22Rv1 (cell line): ENCODE measurements at regions not wholly inside any gene's neighbourhood (a gene's known extent, or its start where the extent isn't known, plus 50 kb on each side); places are given as distances from the start of the nearest gene placed in this dataset.

Experiments used
- H3K27ac ChIP-seq: fragments of 450-650 bp; 2 replicates; pipeline ENCODE4 v1.5.1; 2017
- ZFX ChIP-seq: fragments of 450-650 bp; IDR thresholded peaks from 2 replicates; pipeline ENCODE4 v1.6.1; 2017; ENCODE audit warnings: antibody characterized with exemption, borderline replicate concordance
- TF ChIP-seq, protein P1 (sequence below): fragments of 450-650 bp; IDR thresholded peaks from 2 replicates; pipeline ENCODE4 v1.5.1; 2017; ENCODE audit warnings: mild to moderate bottlenecking

DNA sequence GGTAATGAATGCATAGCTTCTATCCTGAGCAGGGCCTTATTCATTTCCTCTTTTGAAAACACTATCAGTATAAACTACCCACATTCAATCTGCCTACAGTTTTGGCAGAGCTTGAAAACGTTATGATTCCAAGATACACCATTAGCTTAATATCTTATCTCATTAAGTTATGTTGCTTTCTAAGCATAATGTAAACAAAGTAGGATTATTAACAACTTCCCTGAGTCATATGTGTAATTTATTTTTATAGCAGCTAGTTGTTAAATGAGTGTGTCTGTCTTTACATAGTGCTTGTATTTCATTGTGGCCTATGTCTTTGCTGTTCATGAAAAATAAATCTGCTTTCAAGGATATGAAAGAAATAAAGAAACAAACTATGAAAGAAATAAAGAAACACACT, 106.2 kb upstream of the DLX6 start:
- H3K27ac ChIP-seq = no peak overlapping the region
- no peak for TF ChIP-seq ZFX
- TF ChIP-seq, protein P1, sequence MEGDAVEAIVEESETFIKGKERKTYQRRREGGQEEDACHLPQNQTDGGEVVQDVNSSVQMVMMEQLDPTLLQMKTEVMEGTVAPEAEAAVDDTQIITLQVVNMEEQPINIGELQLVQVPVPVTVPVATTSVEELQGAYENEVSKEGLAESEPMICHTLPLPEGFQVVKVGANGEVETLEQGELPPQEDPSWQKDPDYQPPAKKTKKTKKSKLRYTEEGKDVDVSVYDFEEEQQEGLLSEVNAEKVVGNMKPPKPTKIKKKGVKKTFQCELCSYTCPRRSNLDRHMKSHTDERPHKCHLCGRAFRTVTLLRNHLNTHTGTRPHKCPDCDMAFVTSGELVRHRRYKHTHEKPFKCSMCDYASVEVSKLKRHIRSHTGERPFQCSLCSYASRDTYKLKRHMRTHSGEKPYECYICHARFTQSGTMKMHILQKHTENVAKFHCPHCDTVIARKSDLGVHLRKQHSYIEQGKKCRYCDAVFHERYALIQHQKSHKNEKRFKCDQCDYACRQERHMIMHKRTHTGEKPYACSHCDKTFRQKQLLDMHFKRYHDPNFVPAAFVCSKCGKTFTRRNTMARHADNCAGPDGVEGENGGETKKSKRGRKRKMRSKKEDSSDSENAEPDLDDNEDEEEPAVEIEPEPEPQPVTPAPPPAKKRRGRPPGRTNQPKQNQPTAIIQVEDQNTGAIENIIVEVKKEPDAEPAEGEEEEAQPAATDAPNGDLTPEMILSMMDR = no peak

DNA sequence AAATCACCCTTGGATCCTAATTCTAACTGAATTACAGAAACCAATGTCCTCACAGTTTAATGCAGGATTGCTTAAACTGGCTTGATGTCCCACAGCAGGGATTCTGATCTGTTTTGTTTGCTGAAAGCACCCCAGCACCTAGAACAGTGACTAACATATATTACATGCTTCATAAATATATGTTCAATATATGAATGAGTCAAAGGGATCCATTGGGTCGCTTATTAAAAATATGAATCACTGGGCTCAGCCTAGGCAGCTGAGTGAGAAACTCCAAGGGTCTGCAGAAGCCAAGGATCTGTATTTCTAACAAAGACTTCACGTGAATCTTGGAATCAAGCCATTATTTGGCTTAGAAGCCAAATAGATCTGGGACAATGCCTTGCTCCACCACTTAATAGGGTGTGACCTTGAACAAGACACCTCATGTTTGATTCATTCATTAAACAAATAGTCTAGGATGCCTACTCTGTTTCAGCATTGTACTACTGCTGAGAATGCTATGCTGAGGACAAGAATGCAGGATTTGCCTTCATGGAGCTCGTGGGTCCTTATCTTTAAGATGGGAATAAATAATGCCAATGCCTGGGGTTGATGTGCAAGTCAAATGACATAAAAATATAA, 103.4 kb upstream of the DLX6 start:
- H3K27ac ChIP-seq = no peak overlapping the region
- no peak for TF ChIP-seq ZFX
- TF ChIP-seq, protein P1 = no peak

DNA sequence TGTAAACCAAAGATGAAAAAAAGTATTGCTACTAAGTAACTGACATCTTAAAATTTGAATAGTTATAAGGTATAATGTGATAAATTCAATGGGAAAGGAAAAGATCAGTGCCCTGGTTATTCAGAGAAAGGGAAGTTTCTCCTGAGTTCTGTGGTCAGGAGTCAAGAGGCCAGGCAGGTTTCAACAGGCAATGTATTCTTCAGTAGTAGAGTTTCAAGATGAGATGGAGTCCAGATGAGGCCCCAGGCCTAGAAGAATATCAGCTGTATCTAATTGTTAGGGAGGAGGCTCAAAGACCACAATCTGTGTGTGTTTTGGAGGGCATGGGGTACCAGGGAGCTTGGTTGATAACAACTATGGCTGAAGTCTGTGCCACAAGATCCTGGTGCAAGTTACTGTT, 101.4 kb upstream of the DLX6 start:
- no peak for TF ChIP-seq ZFX
- TF ChIP-seq, protein P1 = no peak
- no peak overlapping the region for H3K27ac ChIP-seq

DNA sequence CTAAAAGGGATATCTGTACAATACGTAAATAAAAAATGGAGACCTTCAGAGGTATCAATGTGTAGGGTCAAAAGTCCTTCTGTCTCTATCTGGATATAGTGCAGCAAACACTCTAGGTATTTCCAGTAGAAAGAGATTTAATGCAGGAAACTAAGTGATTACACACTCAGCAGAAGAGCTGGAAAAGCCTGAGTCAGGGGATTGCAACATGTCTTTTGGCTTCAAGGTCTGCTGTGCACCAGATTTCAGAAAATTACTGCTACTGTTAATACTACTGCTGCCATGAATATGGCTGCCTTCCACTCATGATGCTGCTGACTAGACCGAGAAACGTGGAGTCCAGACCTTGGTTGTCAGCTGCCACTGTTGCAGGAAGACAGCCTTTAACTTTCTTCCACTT, 94.9 kb upstream of the DLX6 start:
- TF ChIP-seq, protein P1 = no peak
- TF ChIP-seq ZFX = no peak
- H3K27ac ChIP-seq = no peak overlapping the region

DNA sequence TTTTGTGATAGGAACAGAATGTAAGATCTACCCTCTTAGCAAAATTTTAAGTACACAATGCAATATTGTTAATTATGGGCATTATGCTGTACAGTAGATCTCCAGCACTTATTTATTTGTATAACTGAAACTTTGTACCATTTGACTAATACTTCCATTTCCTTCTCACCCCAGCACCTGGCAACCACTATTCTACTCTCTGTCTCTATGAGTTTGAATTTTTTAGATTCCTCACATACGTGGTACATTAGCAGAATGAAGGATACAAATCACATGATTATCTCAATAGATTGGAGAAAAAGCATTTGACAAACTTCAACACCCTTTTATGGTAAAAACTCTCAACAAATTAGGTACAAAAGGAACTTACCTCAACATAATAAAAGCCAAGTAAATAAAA, 90.3 kb upstream of the DLX6 start:
- no peak for TF ChIP-seq ZFX
- TF ChIP-seq, protein P1 = no peak
- H3K27ac ChIP-seq = no peak overlapping the region

DNA sequence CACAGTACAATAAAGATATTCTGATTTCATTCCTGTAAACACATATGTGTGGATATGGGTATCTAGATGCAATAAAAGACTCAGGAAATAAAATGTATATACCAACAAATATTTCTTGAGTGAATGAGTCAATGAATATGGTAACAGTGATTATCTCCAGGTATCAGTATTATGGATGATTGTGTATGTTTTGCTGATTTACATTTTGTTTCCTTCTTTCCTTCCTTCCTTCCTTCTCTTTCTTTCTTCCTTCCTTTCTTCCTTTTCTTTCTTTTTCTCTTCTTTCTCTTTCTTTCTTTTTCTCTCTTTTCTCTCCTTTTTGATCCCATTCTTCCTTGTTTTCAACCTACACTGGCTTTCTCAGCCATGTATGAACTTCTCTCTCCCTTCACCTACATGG, 85.3 kb upstream of the DLX6 start:
- H3K27ac ChIP-seq = no peak overlapping the region
- TF ChIP-seq, protein P1 = no peak
- TF ChIP-seq ZFX = no peak

DNA sequence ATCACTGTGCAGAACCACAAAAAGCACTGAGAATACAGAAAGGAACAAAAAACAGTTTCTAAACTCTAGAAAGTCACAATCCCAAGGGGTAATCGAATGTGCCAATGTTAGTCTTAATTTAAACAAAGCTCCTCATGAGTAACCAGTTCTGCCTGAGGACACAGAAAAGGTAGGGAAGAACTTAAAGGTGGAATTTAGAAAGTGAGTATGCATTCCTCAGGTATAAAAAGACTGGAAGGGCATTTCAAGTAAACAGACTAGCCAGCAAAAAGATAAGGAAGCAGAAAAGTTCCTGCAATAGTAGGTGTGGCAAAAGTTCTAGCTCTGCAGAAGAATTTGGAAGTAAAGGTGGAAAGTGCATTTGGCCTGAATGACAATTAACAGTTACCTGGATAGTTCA, 84.6 kb upstream of the DLX6 start:
- H3K27ac ChIP-seq = no peak overlapping the region
- TF ChIP-seq, protein P1 = no peak
